Pancreas (tissue), 10 donors: ENCODE measurements at regions not wholly inside any gene's neighbourhood (a gene's known extent, or its start where the extent isn't known, plus 50 kb on each side); places are given as distances from the start of the nearest gene placed in this dataset.

Experiments used
- ATAC-seq, 4 donors: fragments of 200-7000 bp; cut with Tn5 transposase; one replicate each; pipeline versions ENCODE4 v1.8.0 to v1.9.1; 2020; ENCODE audit warnings: mild to moderate bottlenecking in 4 of 4, moderate library complexity in 4 of 4
- DNase-seq, 6 donors: peaks; one replicate each; pipeline ENCODE4 v3.0.0-alpha.2; 2020
- FAIRE-seq: peaks from 2 replicates; lab custom pipeline; 2012; peaks lifted over from hg19 to GRCh38; lab: Jason Lieb, UNC
- H3K27ac ChIP-seq, 4 donors: fragments of 200-600 bp; sonication (generic); 1 replicate in 3 of 4; 2 replicates in 1 of 4; pipeline versions ENCODE4 v1.5.0 to v1.8.0; 2020
- H3K27me3 ChIP-seq, 4 donors: fragments of 200-600 bp; one replicate each; pipeline ENCODE4 v1.8.0; 2021
- H3K36me3 ChIP-seq, 3 donors: fragments of 200-600 bp; sonication (generic) in 1 of 3; one replicate each; pipeline versions ENCODE4 v1.5.0 to v1.8.0; 2020 to 2021
- H3K4me1 ChIP-seq, 3 donors: fragments of 200-600 bp; one replicate each; pipeline ENCODE4 v1.8.0; 2021
- H3K4me3 ChIP-seq, 4 donors: fragments of 200-600 bp; sonication (generic) in 2 of 4; one replicate each; pipeline versions ENCODE4 v1.5.0 to v1.8.0; 2020 to 2021
- H3K9me3 ChIP-seq, 4 donors: fragments of 200-600 bp; one replicate each; pipeline ENCODE4 v1.8.0; 2021
- WGBS, 2 donors: extraction: QIAGEN DNeasy Blood & Tissue Kit; methylation state at CpG; one replicate each; pipeline ENCODE4 v1.1.7; 2013; 5-methylcytosine and 5-hydroxymethylcytosine counted together
- intact Hi-C, 3 donors: fragments of 100-400 bp; cut with DNase I; formaldehyde crosslinking; loops; one replicate each; pipeline versions ENCODE4 v1.11.1 to v1.14.2; 2022
- TF ChIP-seq, protein P1 (sequence below), 4 donors: fragments of 200-600 bp; sonication (generic) in 3 of 4; IDR thresholded peaks; one replicate each; pipeline versions ENCODE4 v1.5.0 to v1.8.0; 2021; ENCODE audit warnings: antibody characterized with exemption in 4 of 4
- donor health status: healthy with polysubstance abuse.
- donor health status: DM: no; HTN: no; CAD: no; lungs with moderate emphysema.
- donor health status: DM: no; HTN: no; CAD: no.
- donor health status: control.
- donor health status: control.
- donor health status: Bipolar disorder and iron deficiency.
- donor health status: DM: yes; HTN: yes; CAD: no.
- donor health status: DM: no; HTN: no; CAD: no.
- donor health status: DM: no; HTN: no; CAD: no.
- donor health status: DM: yes; HTN: yes; CAD: no.

DNA sequence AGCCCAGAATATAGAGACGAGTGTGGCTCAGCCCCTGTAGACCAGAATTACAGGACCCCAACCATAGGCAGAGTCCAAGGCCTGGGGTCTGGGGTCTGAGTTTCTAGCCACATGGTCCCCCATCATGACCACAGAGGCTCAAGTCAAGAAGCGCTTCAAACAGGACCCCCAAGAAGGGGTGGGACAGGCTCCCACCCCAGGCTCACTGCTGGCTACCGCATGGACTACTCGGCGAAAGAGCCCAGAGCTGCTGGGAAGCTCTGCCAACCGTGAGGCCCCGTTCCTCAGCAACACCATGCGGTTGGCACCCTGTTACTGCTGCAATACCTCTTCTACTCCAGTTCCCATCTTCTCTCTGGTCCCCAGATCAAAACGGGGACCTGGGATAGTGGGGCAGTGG lies 254.8 kb downstream of the TEX29 start:
- H3K4me3 ChIP-seq = no peak overlapping the region
- no peak overlapping the region for H3K27ac ChIP-seq
- FAIRE-seq (no peak), ATAC-seq (no peak), DNase-seq (no peak)
- H3K27me3 ChIP-seq = peaks cover 0 to 6% (median 0%) of the 10 kb centered on the region in 4 donors
- TF ChIP-seq, protein P1, sequence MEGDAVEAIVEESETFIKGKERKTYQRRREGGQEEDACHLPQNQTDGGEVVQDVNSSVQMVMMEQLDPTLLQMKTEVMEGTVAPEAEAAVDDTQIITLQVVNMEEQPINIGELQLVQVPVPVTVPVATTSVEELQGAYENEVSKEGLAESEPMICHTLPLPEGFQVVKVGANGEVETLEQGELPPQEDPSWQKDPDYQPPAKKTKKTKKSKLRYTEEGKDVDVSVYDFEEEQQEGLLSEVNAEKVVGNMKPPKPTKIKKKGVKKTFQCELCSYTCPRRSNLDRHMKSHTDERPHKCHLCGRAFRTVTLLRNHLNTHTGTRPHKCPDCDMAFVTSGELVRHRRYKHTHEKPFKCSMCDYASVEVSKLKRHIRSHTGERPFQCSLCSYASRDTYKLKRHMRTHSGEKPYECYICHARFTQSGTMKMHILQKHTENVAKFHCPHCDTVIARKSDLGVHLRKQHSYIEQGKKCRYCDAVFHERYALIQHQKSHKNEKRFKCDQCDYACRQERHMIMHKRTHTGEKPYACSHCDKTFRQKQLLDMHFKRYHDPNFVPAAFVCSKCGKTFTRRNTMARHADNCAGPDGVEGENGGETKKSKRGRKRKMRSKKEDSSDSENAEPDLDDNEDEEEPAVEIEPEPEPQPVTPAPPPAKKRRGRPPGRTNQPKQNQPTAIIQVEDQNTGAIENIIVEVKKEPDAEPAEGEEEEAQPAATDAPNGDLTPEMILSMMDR (IDR thresholded peaks at IDR 0.05) = no peak
- H3K36me3 ChIP-seq = no peaks in the 10 kb centered on the region
- peaks cover 0 to 12% (median 12%) of the 10 kb centered on the region in 3 donors for H3K4me1 ChIP-seq
- intact Hi-C loops = no loop called here
- WGBS, 2 donors = 88 to 96% methylated on average over 9 of the region's 9 CpGs
- peaks cover 0 to 8% (median 0%) of the 10 kb centered on the region in 4 donors for H3K9me3 ChIP-seq

DNA sequence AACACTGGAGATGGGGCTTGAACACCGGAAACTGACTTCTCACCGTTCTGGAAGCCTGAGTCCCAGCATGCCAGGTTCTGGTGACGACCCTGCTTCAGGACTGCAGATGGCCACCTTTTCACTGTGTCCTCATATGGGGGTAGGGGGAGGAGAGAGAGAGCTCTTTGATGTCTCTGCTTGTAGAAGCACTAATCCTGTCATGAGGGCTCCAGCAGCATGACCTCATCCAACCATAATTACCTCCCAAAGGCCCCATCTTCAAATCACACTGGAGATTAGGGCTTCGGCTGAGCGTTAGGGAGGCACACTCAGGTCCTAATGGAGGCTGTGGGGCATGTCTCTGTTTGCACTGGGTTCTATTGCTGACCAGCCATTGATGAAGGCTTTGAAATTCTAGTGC lies 255.3 kb downstream of the TEX29 start:
- Histone ChIP-seq H3K27ac (no peak overlapping the region), H3K4me3 (no peak overlapping the region), H3K36me3 (no peaks in the 10 kb centered on the region), H3K27me3 (peaks cover 0 to 6% (median 0%) of the 10 kb centered on the region in 4 donors), H3K4me1 (peaks cover 0 to 12% (median 12%) of the 10 kb centered on the region in 3 donors), H3K9me3 (peaks cover 0 to 8% (median 0%) of the 10 kb centered on the region in 4 donors)
- 81 to 91% methylated on average over 5 of the region's 5 CpGs for WGBS, 2 donors
- ATAC-seq (no peak), FAIRE-seq (no peak), DNase-seq (no peak)
- intact Hi-C loops = no loop called here
- TF ChIP-seq, protein P1 (IDR thresholded peaks at IDR 0.05) = no peak

DNA sequence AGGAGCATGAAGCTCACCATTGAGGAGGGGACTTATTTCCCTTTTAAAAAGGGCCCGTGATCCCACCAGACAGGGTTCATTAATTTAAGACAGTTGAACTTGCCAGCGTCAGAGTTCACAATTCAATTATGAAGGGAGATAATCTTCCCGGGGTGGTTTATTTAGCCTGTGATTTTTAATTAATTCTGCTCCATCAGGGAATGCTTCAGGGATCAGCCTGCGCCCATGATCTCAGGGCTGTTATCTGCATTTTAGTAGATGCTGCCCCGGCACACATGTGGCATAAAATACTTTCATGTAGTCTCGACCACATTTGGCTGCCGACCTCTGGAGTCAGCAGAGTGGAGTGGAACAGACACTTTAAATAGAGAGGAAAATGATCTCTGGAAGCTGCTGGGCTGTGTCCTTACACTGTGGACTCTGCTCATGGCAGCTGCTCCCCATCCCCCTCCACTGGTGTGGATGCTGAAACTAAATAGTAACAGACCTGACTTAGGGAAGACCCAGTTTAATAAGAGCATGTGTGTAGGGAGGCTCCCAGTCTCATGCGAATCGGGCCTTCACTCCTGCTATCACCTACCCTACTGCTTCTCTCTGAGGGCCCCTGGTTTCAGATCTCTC lies 256.9 kb downstream of the TEX29 start:
- no peaks in the 10 kb centered on the region for H3K36me3 ChIP-seq
- intact Hi-C loops = no loop called here
- peaks cover 0 to 12% (median 12%) of the 10 kb centered on the region in 3 donors for H3K4me1 ChIP-seq
- TF ChIP-seq, protein P1 (IDR thresholded peaks at IDR 0.05) = no peak
- peaks cover 0 to 6% (median 0%) of the 10 kb centered on the region in 4 donors for H3K27me3 ChIP-seq
- FAIRE-seq = no peak
- WGBS, 2 donors = 72 to 86% methylated on average over 9 of the region's 9 CpGs
- no peak for ATAC-seq
- no peak for DNase-seq
- no peak overlapping the region for H3K4me3 ChIP-seq
- H3K9me3 ChIP-seq = peaks cover 0 to 8% (median 0%) of the 10 kb centered on the region in 4 donors
- H3K27ac ChIP-seq = no peak overlapping the region

DNA sequence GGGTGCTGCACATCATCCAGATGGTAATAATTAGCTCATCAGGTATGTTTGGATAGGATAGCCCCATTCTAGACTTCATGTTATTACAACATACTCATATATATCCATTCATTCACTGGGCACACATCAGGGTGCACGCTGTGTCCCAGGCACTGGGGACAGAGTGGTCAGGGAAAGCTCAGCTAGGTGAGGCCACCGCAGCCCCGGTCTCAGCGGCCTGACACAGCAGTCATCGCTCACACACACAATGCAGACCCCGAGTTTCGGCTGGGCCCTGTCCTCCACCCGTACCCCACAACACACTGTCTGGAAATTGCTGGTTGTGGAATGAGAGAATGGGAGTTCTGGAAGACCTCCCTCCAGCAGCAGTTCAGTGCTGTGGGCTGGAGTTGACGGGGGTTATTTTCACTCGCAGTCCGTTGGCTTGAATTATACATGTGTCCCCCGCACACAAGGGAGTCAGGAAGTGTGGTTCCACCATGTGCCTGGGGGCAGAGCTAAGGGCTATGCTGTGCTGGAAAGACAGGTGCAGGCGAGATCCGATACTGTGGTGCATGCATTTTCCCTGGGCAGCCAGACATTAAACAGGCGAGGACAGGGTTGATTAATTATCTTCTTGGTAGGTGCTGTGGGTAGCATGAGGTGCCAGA lies 257.6 kb downstream of the TEX29 start:
- Histone ChIP-seq H3K4me3 (no peak overlapping the region), H3K27me3 (peaks cover 0 to 6% (median 0%) of the 10 kb centered on the region in 4 donors), H3K36me3 (no peaks in the 10 kb centered on the region), H3K4me1 (peaks cover 0 to 4% (median 4%) of the 10 kb centered on the region in 3 donors), H3K9me3 (peaks cover 0 to 8% (median 0%) of the 10 kb centered on the region in 4 donors), H3K27ac (no peak overlapping the region)
- FAIRE-seq = no peak
- peak in 1 of 6 donors; percentile 6 for DNase-seq
- WGBS, 2 donors = 80 to 94% methylated on average over 15 of the region's 15 CpGs
- intact Hi-C loops = no loop called here
- TF ChIP-seq, protein P1 (IDR thresholded peaks at IDR 0.05) = no peak
- ATAC-seq = no peak
